ENCODE measurements at regions not wholly inside any gene's neighbourhood (a gene's known extent, or its start where the extent isn't known, plus 50 kb on each side); places are given as distances from the start of the nearest gene placed in this dataset.

GRCh38 chr4:45927641-45928040, 196.2 kb downstream of the GABRG1 start:
- TF ChIP-seq CTCF (conservative IDR thresholded peaks at IDR 0.05; ENCODE audit: low read depth, low read length) (no peak), POLR2A (IDR thresholded peaks at IDR 0.05; ENCODE audit: low read depth, low read length) (no peak), MAZ (IDR thresholded peaks at IDR 0.05; ENCODE audit: borderline replicate concordance, low read depth, low read length) (no peak), USF2 (IDR thresholded peaks at IDR 0.05; ENCODE audit: low read depth, low read length) (no peak), MAFK (IDR thresholded peaks at IDR 0.05; ENCODE audit: low read depth, low read length) (no peak), BHLHE40 (IDR thresholded peaks at IDR 0.05; ENCODE audit: low read depth, low read length) (no peak), CEBPB (IDR thresholded peaks at IDR 0.05; ENCODE audit: low read depth, low read length) (no peak), RCOR1 (IDR thresholded peaks at IDR 0.05; ENCODE audit: insufficient replicate concordance, low read length) (no peak), RAD21 (IDR thresholded peaks at IDR 0.05; ENCODE audit: low read length) (no peak), NFE2L2 (IDR thresholded peaks at IDR 0.05; ENCODE audit: low read depth, low read length) (no peak), ELK1 (IDR thresholded peaks at IDR 0.05; ENCODE audit: borderline replicate concordance, low read depth, low read length) (no peak), SMC3 (IDR thresholded peaks at IDR 0.05; ENCODE audit: low read depth, low read length) (no peak)

Data from IMR-90 (cell line).